ENCODE measurements at regions not wholly inside any gene's neighbourhood (a gene's known extent, or its start where the extent isn't known, plus 50 kb on each side); places are given as distances from the start of the nearest gene placed in this dataset.

- FAIRE-seq (no peak), ATAC-seq (no peak; the same call in none of the 3 replicates), DNase-seq (ENCODE audit: extremely low read depth in 1 of 4, low spot score in 3 of 4) (no peak)
- H4K20me1 ChIP-seq (replicated peaks; ENCODE audit: control insufficient read depth, insufficient read depth, low read length): peaks cover 4% of the 10 kb centered on the region; the same call in 1 of the 2 replicates
- H3K79me2 ChIP-seq (ENCODE audit: control insufficient read depth, insufficient read depth, low read length): no peaks in the 10 kb centered on the region
- intact Hi-C loops (cut with micrococcal nuclease) (no loop called here), in situ Hi-C loops (cut with MboI) (no loop called here)
- ChIA-PET CTCF (ENCODE audit: low intra/inter-chr PET ratio) (no interaction called here), POLR2A (interaction anchor here (0.6 kb wide), 1 partner anchor 620 kb away, joined by 3 read pairs; no protein-coding TSS in a partner anchor)
- H3K4me3 ChIP-seq: no peak overlapping the region
- no peaks in the 10 kb centered on the region for H3K36me3 ChIP-seq (ENCODE audit: control insufficient read depth, insufficient read depth, low read length)
- TF ChIP-seq CEBPG (CRISPR knock-in tag; IDR thresholded peaks at IDR 0.05) (no peak), CEBPG (tag; conservative IDR thresholded peaks at IDR 0.05 in 1 of 2, IDR thresholded peaks at IDR 0.05 in 1 of 2) (peak; percentile 17 to 50; a peak in 2 of 4 replicates), ZNF277 (CRISPR knock-in tag; IDR thresholded peaks at IDR 0.05; ENCODE audit: borderline replicate concordance) (no peak)
- no peaks in the 10 kb centered on the region for H3K9me3 ChIP-seq (replicated peaks; ENCODE audit: control insufficient read depth, insufficient read depth, low read depth, low read length)
- no peak overlapping the region for H3K9ac ChIP-seq (ENCODE audit: insufficient read depth in 1 of 2, low read depth in 2 of 2, low read length in 2 of 2)
- peaks cover 5 to 15% of the 10 kb centered on the region in 2 experiments; a peak in 1 of 5 replicates for H3K27me3 ChIP-seq (ENCODE audit: control insufficient read depth in 2 of 2, insufficient read depth in 2 of 2, low read length in 2 of 2)
- no TSS peak for BruUV-seq (replicated peaks)
- no peak overlapping the region for H3K4me2 ChIP-seq (ENCODE audit: insufficient read depth, low read length)
- no peak overlapping the region for H2AFZ ChIP-seq (ENCODE audit: low read depth, low read length)
- H3K4me1 ChIP-seq (replicated peaks in 1 of 2; ENCODE audit: control insufficient read depth in 2 of 2, insufficient read depth in 2 of 2, low read length in 2 of 2): 0 out of 5 replicates have a peak, but pooled peaks cover 0 to 4% of the 10 kb centered on the region in 2 experiments
- H3K9me1 ChIP-seq (ENCODE audit: control insufficient read depth, insufficient read depth, low read length): no peaks in the 10 kb centered on the region
- no peak overlapping the region for H3K27ac ChIP-seq (ENCODE audit: extremely low read depth, low read depth, low read length)
- WGBS (ENCODE audit: insufficient coverage, low coverage, missing lambda C conversion rate): 0% methylated on average over 1 of the region's 1 CpG
Observed at GRCh38 chr15:51156957-51157356, 62.3 kb upstream of the TNFAIP8L3 start.

GRCh38 chr15:51155891-51156290 is 61.2 kb upstream of the TNFAIP8L3 start:
- ChIA-PET CTCF (ENCODE audit: low intra/inter-chr PET ratio) (no interaction called here), POLR2A (no interaction called here)
- intact Hi-C loops (cut with micrococcal nuclease): no loop called here
- Histone ChIP-seq H4K20me1 (replicated peaks; ENCODE audit: control insufficient read depth, insufficient read depth, low read length) (no peaks in the 10 kb centered on the region), H3K27ac (ENCODE audit: extremely low read depth, low read depth, low read length) (no peak overlapping the region), H3K27me3 (ENCODE audit: control insufficient read depth in 2 of 2, insufficient read depth in 2 of 2, low read length in 2 of 2) (peaks cover 5 to 15% of the 10 kb centered on the region in 2 experiments; a peak in 1 of 5 replicates), H3K4me3 (no peak overlapping the region), H3K36me3 (ENCODE audit: control insufficient read depth, insufficient read depth, low read length) (no peaks in the 10 kb centered on the region), H3K4me2 (ENCODE audit: insufficient read depth, low read length) (no peak overlapping the region), H2AFZ (ENCODE audit: low read depth, low read length) (no peak overlapping the region), H3K79me2 (ENCODE audit: control insufficient read depth, insufficient read depth, low read length) (no peaks in the 10 kb centered on the region), H3K9me3 (replicated peaks; ENCODE audit: control insufficient read depth, insufficient read depth, low read depth, low read length) (no peaks in the 10 kb centered on the region), H3K4me1 (replicated peaks in 1 of 2; ENCODE audit: control insufficient read depth in 2 of 2, insufficient read depth in 2 of 2, low read length in 2 of 2) (0 out of 5 replicates have a peak, but pooled peaks cover 0 to 4% of the 10 kb centered on the region in 2 experiments), H3K9me1 (ENCODE audit: control insufficient read depth, insufficient read depth, low read length) (no peaks in the 10 kb centered on the region), H3K9ac (ENCODE audit: insufficient read depth in 1 of 2, low read depth in 2 of 2, low read length in 2 of 2) (no peak overlapping the region)
- no peak for FAIRE-seq
- no peak for DNase-seq (ENCODE audit: extremely low read depth in 1 of 4, low spot score in 3 of 4)
- no peak for ATAC-seq
- TF ChIP-seq ZSCAN32 (CRISPR knock-in tag; IDR thresholded peaks at IDR 0.05) (no peak), ASH1L (IDR thresholded peaks at IDR 0.05; ENCODE audit: borderline replicate concordance, low read depth, partially characterized antibody) (no peak), THRAP3 (IDR thresholded peaks at IDR 0.05; ENCODE audit: borderline replicate concordance) (no peak)
- WGBS (ENCODE audit: insufficient coverage, low coverage, missing lambda C conversion rate): 26% methylated on average over 7 of the region's 7 CpGs
- in situ Hi-C loops (cut with MboI): no loop called here
- BruUV-seq (replicated peaks): no TSS peak
